ENCODE measurements at regions not wholly inside any gene's neighbourhood (a gene's known extent, or its start where the extent isn't known, plus 50 kb on each side); places are given as distances from the start of the nearest gene placed in this dataset.

DNA sequence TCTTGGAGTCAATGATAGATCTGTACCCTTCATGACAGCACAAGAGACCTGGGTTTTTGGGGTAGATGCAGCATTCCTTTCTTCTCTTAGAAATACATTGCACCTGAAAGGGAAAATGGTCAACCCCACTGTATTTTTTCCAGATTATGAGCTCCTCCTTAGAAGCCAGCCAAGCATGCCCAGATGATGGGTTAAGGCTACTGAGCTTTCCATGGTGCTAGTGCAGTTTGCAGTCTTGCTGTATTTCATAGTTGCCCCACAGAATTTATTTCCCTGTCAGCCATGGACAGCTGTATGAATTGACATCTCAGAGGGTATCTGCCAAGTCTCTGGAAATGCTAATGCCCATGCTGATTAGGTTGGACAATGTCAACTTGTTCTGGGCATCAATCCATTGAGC is 73.7 kb upstream of the H2AZ1 start:
- Histone ChIP-seq H3K27me3 (ENCODE audit: control insufficient read depth in 2 of 2, insufficient read depth in 2 of 2, low read length in 2 of 2) (no peaks in the 10 kb centered on the region), H3K9me3 (replicated peaks; ENCODE audit: control insufficient read depth, insufficient read depth, low read depth, low read length) (no peaks in the 10 kb centered on the region), H4K20me1 (replicated peaks; ENCODE audit: control insufficient read depth, insufficient read depth, low read length) (no peaks in the 10 kb centered on the region), H3K4me2 (ENCODE audit: insufficient read depth, low read length) (no peak overlapping the region), H3K9me1 (ENCODE audit: control insufficient read depth, insufficient read depth, low read length) (no peaks in the 10 kb centered on the region), H3K4me1 (replicated peaks in 1 of 2; ENCODE audit: control insufficient read depth in 2 of 2, insufficient read depth in 2 of 2, low read length in 2 of 2) (no peaks in the 10 kb centered on the region), H3K36me3 (ENCODE audit: control insufficient read depth, insufficient read depth, low read length) (no peaks in the 10 kb centered on the region), H3K9ac (ENCODE audit: insufficient read depth in 1 of 2, low read depth in 2 of 2, low read length in 2 of 2) (no peak overlapping the region), H3K79me2 (ENCODE audit: control insufficient read depth, insufficient read depth, low read length) (no peaks in the 10 kb centered on the region), H2AFZ (ENCODE audit: low read depth, low read length) (no peak overlapping the region), H3K4me3 (no peak overlapping the region), H3K27ac (ENCODE audit: extremely low read depth, low read depth, low read length) (no peak overlapping the region)
- ChIA-PET CTCF (ENCODE audit: low intra/inter-chr PET ratio) (no interaction called here), POLR2A (no interaction called here)
- no peak for DNase-seq (ENCODE audit: extremely low read depth in 1 of 4, low spot score in 3 of 4)
- FAIRE-seq: no peak
- no TSS peak for BruUV-seq (replicated peaks)
- ATAC-seq: no peak
- intact Hi-C loops (cut with micrococcal nuclease): no loop called here
- in situ Hi-C loops (cut with MboI): no loop called here
- TF ChIP-seq XRCC5 (IDR thresholded peaks at IDR 0.05; ENCODE audit: low read depth, low read length): no peak
- TF ChIP-seq GTF3C2 (IDR thresholded peaks at IDR 0.05; ENCODE audit: borderline replicate concordance, extremely low read depth, insufficient read length): no peak
- TF ChIP-seq SREBF1 (IDR thresholded peaks at IDR 0.05; ENCODE audit: borderline replicate concordance, low read depth, low read length): no peak
- TF ChIP-seq DACH1 (IDR thresholded peaks at IDR 0.05; ENCODE audit: partially characterized antibody): no peak
- TF ChIP-seq, protein P1, sequence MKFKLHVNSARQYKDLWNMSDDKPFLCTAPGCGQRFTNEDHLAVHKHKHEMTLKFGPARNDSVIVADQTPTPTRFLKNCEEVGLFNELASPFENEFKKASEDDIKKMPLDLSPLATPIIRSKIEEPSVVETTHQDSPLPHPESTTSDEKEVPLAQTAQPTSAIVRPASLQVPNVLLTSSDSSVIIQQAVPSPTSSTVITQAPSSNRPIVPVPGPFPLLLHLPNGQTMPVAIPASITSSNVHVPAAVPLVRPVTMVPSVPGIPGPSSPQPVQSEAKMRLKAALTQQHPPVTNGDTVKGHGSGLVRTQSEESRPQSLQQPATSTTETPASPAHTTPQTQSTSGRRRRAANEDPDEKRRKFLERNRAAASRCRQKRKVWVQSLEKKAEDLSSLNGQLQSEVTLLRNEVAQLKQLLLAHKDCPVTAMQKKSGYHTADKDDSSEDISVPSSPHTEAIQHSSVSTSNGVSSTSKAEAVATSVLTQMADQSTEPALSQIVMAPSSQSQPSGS (CRISPR knock-in tag; IDR thresholded peaks at IDR 0.05): no peak
- TF ChIP-seq ESRRB (CRISPR knock-in tag; IDR thresholded peaks at IDR 0.05; ENCODE audit: borderline replicate concordance): no peak
- no peak for TF ChIP-seq PTBP1 (IDR thresholded peaks at IDR 0.05; ENCODE audit: low read depth, low read length)
- no peak for TF ChIP-seq FOXJ2 (tag; IDR thresholded peaks at IDR 0.05)
- no peak for TF ChIP-seq MXD1 (CRISPR knock-in tag; IDR thresholded peaks at IDR 0.05; ENCODE audit: borderline replicate concordance, poor library complexity, severe bottlenecking)
- TF ChIP-seq E2F8 (IDR thresholded peaks at IDR 0.05; ENCODE audit: low read depth, partially characterized antibody): no peak

All from K562 (cell line).